ENCODE measurements at regions not wholly inside any gene's neighbourhood (a gene's known extent, or its start where the extent isn't known, plus 50 kb on each side); places are given as distances from the start of the nearest gene placed in this dataset.

GRCh38 chr2:235402422-235402821, 91.4 kb upstream of the AGAP1 start:
- intact Hi-C loops (cut with DNase I) = no loop called here
- H3K4me1 ChIP-seq = no peaks in the 10 kb centered on the region
- H3K27ac ChIP-seq = no peak overlapping the region
- no peaks in the 10 kb centered on the region for H3K27me3 ChIP-seq
- no peak for DNase-seq (ENCODE audit: low spot score in 2 of 2)
- TF ChIP-seq CTCF (IDR thresholded peaks at IDR 0.05) = no peak
- H3K36me3 ChIP-seq = no peaks in the 10 kb centered on the region
- H3K4me3 ChIP-seq = no peak overlapping the region
- H3K9me3 ChIP-seq = no peaks in the 10 kb centered on the region

DNA sequence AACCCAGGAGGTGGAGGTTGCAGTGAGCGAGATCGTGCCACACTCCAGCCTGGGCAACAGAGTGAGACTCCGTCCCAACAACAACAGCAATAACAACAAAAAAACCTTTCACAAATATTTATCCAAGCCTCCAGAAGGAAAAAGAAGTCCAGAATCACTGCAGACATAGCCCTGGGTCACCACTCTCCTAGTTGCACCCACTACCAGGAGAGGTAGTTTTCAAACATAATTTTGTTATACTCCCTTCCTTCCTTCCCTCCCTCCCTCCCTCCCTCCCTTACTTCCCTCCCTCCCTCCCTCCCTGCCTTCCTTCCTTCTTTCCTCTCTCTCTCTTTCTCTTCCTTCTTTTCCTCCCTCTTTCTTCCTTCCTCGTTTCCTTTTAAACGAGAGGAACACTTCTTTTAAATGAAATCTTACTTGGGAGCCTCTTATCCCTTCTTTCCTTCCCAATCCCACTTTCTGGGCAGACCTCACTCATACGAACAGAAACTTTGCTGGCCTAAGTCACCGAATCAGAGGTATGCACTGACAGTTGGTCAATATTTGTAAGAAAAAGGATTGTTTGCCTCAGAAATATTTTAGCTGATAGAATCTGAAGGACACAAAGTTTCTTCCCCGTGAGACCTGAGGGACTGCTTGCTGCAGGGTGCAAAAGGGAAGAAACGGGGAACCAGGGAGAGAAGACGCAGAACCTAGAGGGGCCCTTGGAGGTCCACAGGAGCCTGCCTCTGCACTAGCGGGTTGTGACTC, 88.1 kb upstream of the AGAP1 start:
- no peaks in the 10 kb centered on the region for H3K9me3 ChIP-seq
- H3K36me3 ChIP-seq = no peaks in the 10 kb centered on the region
- intact Hi-C loops (cut with DNase I) = no loop called here
- TF ChIP-seq CTCF (IDR thresholded peaks at IDR 0.05) = no peak
- no peak overlapping the region for H3K27ac ChIP-seq
- no peak for DNase-seq (ENCODE audit: low spot score in 2 of 2)
- H3K27me3 ChIP-seq = no peaks in the 10 kb centered on the region
- H3K4me3 ChIP-seq = no peak overlapping the region
- H3K4me1 ChIP-seq = no peaks in the 10 kb centered on the region

- Histone ChIP-seq H3K36me3 (no peaks in the 10 kb centered on the region), H3K9me3 (no peaks in the 10 kb centered on the region), H3K27me3 (no peaks in the 10 kb centered on the region), H3K4me1 (no peaks in the 10 kb centered on the region), H3K4me3 (no peak overlapping the region), H3K27ac (no peak overlapping the region)
- no peak for TF ChIP-seq CTCF (IDR thresholded peaks at IDR 0.05)
- DNase-seq (ENCODE audit: low spot score in 2 of 2) = no peak
- intact Hi-C loops (cut with DNase I) = no loop called here
Observed at GRCh38 chr2:235406430-235406829, 87.4 kb upstream of the AGAP1 start.

DNA sequence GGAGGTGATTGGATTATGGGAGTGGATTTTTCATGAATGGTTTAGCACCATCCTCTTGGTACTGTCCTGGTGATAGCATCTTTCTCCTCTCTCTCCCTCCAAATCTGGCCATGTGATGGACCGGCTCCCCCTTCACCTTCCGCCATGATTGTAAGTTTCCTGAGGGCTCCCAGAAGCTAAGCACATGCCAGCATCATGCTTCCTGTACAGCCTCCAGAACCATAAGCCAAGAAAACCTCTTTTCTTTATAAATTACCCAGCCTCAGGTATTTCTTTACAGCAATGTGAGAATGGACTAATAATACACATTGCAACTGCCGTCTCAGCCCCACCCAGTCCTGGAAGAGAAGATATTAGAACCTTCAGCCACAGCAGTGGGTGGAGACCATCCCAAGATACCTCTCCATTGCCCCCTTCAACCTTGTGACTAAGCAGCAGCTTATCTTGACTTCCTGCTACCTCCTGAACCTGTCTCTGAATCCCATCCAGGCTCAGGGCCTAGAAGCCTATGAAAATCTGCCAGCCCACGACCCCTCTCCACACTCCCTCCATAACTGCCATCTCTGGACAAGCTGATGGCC, 81.8 kb upstream of the AGAP1 start:
- Histone ChIP-seq H3K36me3 (no peaks in the 10 kb centered on the region), H3K4me3 (no peak overlapping the region), H3K9me3 (no peaks in the 10 kb centered on the region), H3K4me1 (no peaks in the 10 kb centered on the region), H3K27ac (no peak overlapping the region), H3K27me3 (no peaks in the 10 kb centered on the region)
- intact Hi-C loops (cut with DNase I) = no loop called here
- DNase-seq (ENCODE audit: low spot score in 2 of 2) = no peak
- TF ChIP-seq CTCF (IDR thresholded peaks at IDR 0.05) = no peak

GRCh38 chr2:235413064-235413463, 80.8 kb upstream of the AGAP1 start:
- no peak for DNase-seq (ENCODE audit: low spot score in 2 of 2)
- H3K27me3 ChIP-seq = no peaks in the 10 kb centered on the region
- H3K4me1 ChIP-seq = no peaks in the 10 kb centered on the region
- H3K9me3 ChIP-seq = no peaks in the 10 kb centered on the region
- H3K36me3 ChIP-seq = no peaks in the 10 kb centered on the region
- TF ChIP-seq CTCF (IDR thresholded peaks at IDR 0.05) = no peak
- H3K27ac ChIP-seq = no peak overlapping the region
- intact Hi-C loops (cut with DNase I) = no loop called here
- no peak overlapping the region for H3K4me3 ChIP-seq
